ENCODE measurements at regions not wholly inside any gene's neighbourhood (a gene's known extent, or its start where the extent isn't known, plus 50 kb on each side); places are given as distances from the start of the nearest gene placed in this dataset.

GRCh38 chr10:89861199-89861573, 159.8 kb downstream of the KIF20B start:
- Mint-ChIP-seq H3K36me3 (no peaks in the 10 kb centered on the region), H3K27ac (peak overlapping the region in 8 of 10 donors; percentile 4 to 79 (median 66)), H3K27me3 (peaks cover 0 to 2% (median 0%) of the 10 kb centered on the region in 5 donors), H3K4me3 (peak overlapping the region in 8 of 10 donors; percentile 55 to 81 (median 70)), H3K9me3 (no peaks in the 10 kb centered on the region), H3K4me1 (peaks cover 8 to 21% (median 14%) of the 10 kb centered on the region in 4 donors)
- DNase-seq: no peak
- POLR2A ChIA-PET: no interaction called here
- no peak for ATAC-seq

GRCh38 chr10:89861584-89862301, 160.4 kb downstream of the KIF20B start:
- ATAC-seq: no peak
- H3K4me3 Mint-ChIP-seq: peak overlapping the region in 5 of 10 donors; percentile 0 to 55 (median 33)

GRCh38 chr10:89867964-89868363, 166.6 kb downstream of the KIF20B start:
- DNase-seq: no peak
- no peaks in the 10 kb centered on the region for H3K4me1 Mint-ChIP-seq
- no peaks in the 10 kb centered on the region for H3K36me3 Mint-ChIP-seq
- ATAC-seq: no peak
- POLR2A ChIA-PET: no interaction called here
- peaks cover 3 to 13% (median 9%) of the 10 kb centered on the region in 5 donors for H3K27me3 Mint-ChIP-seq
- no peaks in the 10 kb centered on the region for H3K9me3 Mint-ChIP-seq
- no peak overlapping the region for H3K4me3 Mint-ChIP-seq
- H3K27ac Mint-ChIP-seq: no peak overlapping the region

More at GRCh38 chr10:89861584-89862301, 160.4 kb downstream of the KIF20B start:
- no peaks in the 10 kb centered on the region for H3K9me3 Mint-ChIP-seq
- DNase-seq: no peak
- peaks cover 8 to 21% (median 14%) of the 10 kb centered on the region in 4 donors for H3K4me1 Mint-ChIP-seq
- H3K36me3 Mint-ChIP-seq: no peaks in the 10 kb centered on the region
- H3K27ac Mint-ChIP-seq: peak overlapping the region in 6 of 10 donors; percentile 4 to 79 (median 44)
- peaks cover 0 to 2% (median 0%) of the 10 kb centered on the region in 5 donors for H3K27me3 Mint-ChIP-seq
- POLR2A ChIA-PET: no interaction called here

GRCh38 chr10:89869180-89869579, 167.8 kb downstream of the KIF20B start:
- Mint-ChIP-seq H3K36me3 (no peaks in the 10 kb centered on the region), H3K27me3 (peaks cover 3 to 13% (median 9%) of the 10 kb centered on the region in 5 donors), H3K27ac (no peak overlapping the region), H3K9me3 (no peaks in the 10 kb centered on the region), H3K4me3 (no peak overlapping the region), H3K4me1 (peaks cover 0 to 3% (median 0%) of the 10 kb centered on the region in 4 donors)
- POLR2A ChIA-PET: no interaction called here
- ATAC-seq (no peak), DNase-seq (no peak)

GRCh38 chr10:89869592-89870156, 168.3 kb downstream of the KIF20B start:
- no peak for ATAC-seq
- no peak for DNase-seq
- H3K9me3 Mint-ChIP-seq: no peaks in the 10 kb centered on the region
- peaks cover 3 to 13% (median 9%) of the 10 kb centered on the region in 5 donors for H3K27me3 Mint-ChIP-seq
- H3K36me3 Mint-ChIP-seq: no peaks in the 10 kb centered on the region
- H3K4me1 Mint-ChIP-seq: peaks cover 0 to 3% (median 0%) of the 10 kb centered on the region in 4 donors
- POLR2A ChIA-PET: no interaction called here
- peak overlapping the region in 1 of 10 donors; percentile 70 for H3K27ac Mint-ChIP-seq
- H3K4me3 Mint-ChIP-seq: no peak overlapping the region

GRCh38 chr10:89870936-89871335, 169.5 kb downstream of the KIF20B start:
- Mint-ChIP-seq H3K9me3 (peaks cover 0 to 3% (median 0%) of the 10 kb centered on the region in 9 donors), H3K4me1 (peaks cover 0 to 3% (median 0%) of the 10 kb centered on the region in 4 donors), H3K27ac (no peak overlapping the region), H3K27me3 (peaks cover 3 to 13% (median 9%) of the 10 kb centered on the region in 5 donors), H3K36me3 (no peaks in the 10 kb centered on the region), H3K4me3 (no peak overlapping the region)
- POLR2A ChIA-PET: no interaction called here
- no peak for DNase-seq
- ATAC-seq: no peak

GRCh38 chr10:89873055-89873454, 171.7 kb downstream of the KIF20B start:
- no peak for ATAC-seq

GRCh38 chr10:89875557-89875956, 174.2 kb downstream of the KIF20B start:
- H3K4me1 Mint-ChIP-seq: peaks cover 0 to 7% (median 0%) of the 10 kb centered on the region in 4 donors
- H3K27me3 Mint-ChIP-seq: peaks cover 0 to 5% (median 3%) of the 10 kb centered on the region in 5 donors
- no peak overlapping the region for H3K4me3 Mint-ChIP-seq
- H3K36me3 Mint-ChIP-seq: no peaks in the 10 kb centered on the region
- H3K27ac Mint-ChIP-seq: no peak overlapping the region
- ATAC-seq: no peak
- POLR2A ChIA-PET: no interaction called here
- DNase-seq: no peak
- H3K9me3 Mint-ChIP-seq: peaks cover 0 to 5% (median 0%) of the 10 kb centered on the region in 9 donors

More at GRCh38 chr10:89873055-89873454, 171.7 kb downstream of the KIF20B start:
- Mint-ChIP-seq H3K36me3 (no peaks in the 10 kb centered on the region), H3K27ac (no peak overlapping the region), H3K4me3 (no peak overlapping the region), H3K9me3 (peaks cover 0 to 3% (median 0%) of the 10 kb centered on the region in 9 donors), H3K4me1 (peaks cover 0 to 3% (median 0%) of the 10 kb centered on the region in 4 donors), H3K27me3 (peaks cover 3 to 13% (median 7%) of the 10 kb centered on the region in 5 donors)
- POLR2A ChIA-PET: interaction anchor here (0.7 kb wide), 1 partner anchor 133 kb away, joined by 3 read pairs; no protein-coding TSS in a partner anchor
- DNase-seq: no peak

- Mint-ChIP-seq H3K27ac (no peak overlapping the region), H3K27me3 (peaks cover 0 to 19% (median 3%) of the 10 kb centered on the region in 5 donors)
Observed at GRCh38 chr10:89879121-89879520, 177.7 kb downstream of the KIF20B start.

GRCh38 chr10:89887406-89887805, 186.0 kb downstream of the KIF20B start:
- ATAC-seq (peak in 1 of 2 donors; percentile 20), DNase-seq (no peak)
- POLR2A ChIA-PET: no interaction called here
- peaks cover 0 to 30% (median 0%) of the 10 kb centered on the region in 4 donors for H3K4me1 Mint-ChIP-seq
- peaks cover 0 to 6% (median 0%) of the 10 kb centered on the region in 3 donors for H3K36me3 Mint-ChIP-seq
- peaks cover 0 to 10% (median 3%) of the 10 kb centered on the region in 9 donors for H3K9me3 Mint-ChIP-seq
- H3K27me3 Mint-ChIP-seq: peaks cover 0 to 9% (median 5%) of the 10 kb centered on the region in 5 donors
- peak overlapping the region in 3 of 10 donors; percentile 31 to 68 (median 60) for H3K27ac Mint-ChIP-seq
- peak overlapping the region in 1 of 10 donors; percentile 17 for H3K4me3 Mint-ChIP-seq

More at GRCh38 chr10:89879121-89879520, 177.7 kb downstream of the KIF20B start:
- peaks cover 0 to 4% (median 0%) of the 10 kb centered on the region in 4 donors for H3K4me1 Mint-ChIP-seq
- POLR2A ChIA-PET: no interaction called here
- no peak for DNase-seq
- peaks cover 0 to 6% (median 0%) of the 10 kb centered on the region in 3 donors for H3K36me3 Mint-ChIP-seq
- ATAC-seq: no peak
- H3K9me3 Mint-ChIP-seq: peaks cover 2 to 24% (median 7%) of the 10 kb centered on the region in 9 donors
- no peak overlapping the region for H3K4me3 Mint-ChIP-seq

GRCh38 chr10:89887830-89888229, 186.4 kb downstream of the KIF20B start:
- peak overlapping the region in 3 of 10 donors; percentile 31 to 68 (median 60) for H3K27ac Mint-ChIP-seq
- H3K4me3 Mint-ChIP-seq: peak overlapping the region in 1 of 10 donors; percentile 17
- ATAC-seq: peak in 1 of 2 donors; percentile 58
- POLR2A ChIA-PET: no interaction called here
- peaks cover 0 to 6% (median under 1%) of the 10 kb centered on the region in 9 donors for H3K9me3 Mint-ChIP-seq
- peak in 1 of 10 donors; percentile 51 for DNase-seq
- peaks cover 0 to 6% (median 0%) of the 10 kb centered on the region in 3 donors for H3K36me3 Mint-ChIP-seq
- H3K27me3 Mint-ChIP-seq: peaks cover 0 to 5% (median 5%) of the 10 kb centered on the region in 5 donors
- peaks cover 0 to 30% (median 0%) of the 10 kb centered on the region in 4 donors for H3K4me1 Mint-ChIP-seq

- Mint-ChIP-seq H3K27ac (peak overlapping the region in 2 of 10 donors; percentile 60 to 68), H3K4me3 (peak overlapping the region in 1 of 10 donors; percentile 61), H3K9me3 (peaks cover 0 to under 1% (median 0%) of the 10 kb centered on the region in 9 donors), H3K4me1 (peaks cover 0 to 30% (median 0%) of the 10 kb centered on the region in 4 donors), H3K36me3 (peaks cover 0 to 2% (median 0%) of the 10 kb centered on the region in 3 donors), H3K27me3 (peaks cover 0 to 5% (median 1%) of the 10 kb centered on the region in 5 donors)
- POLR2A ChIA-PET: no interaction called here
- peak in 1 of 10 donors; percentile 46 for DNase-seq
- ATAC-seq: peak in 1 of 2 donors; percentile 42
Observed at GRCh38 chr10:89888321-89889070, 187.1 kb downstream of the KIF20B start.
